A204.1 (cell line): ENCODE measurements at regions not wholly inside any gene's neighbourhood (a gene's known extent, or its start where the extent isn't known, plus 50 kb on each side); places are given as distances from the start of the nearest gene placed in this dataset.
"Not testable (repeated sequence)": the region's sequence is repeated elsewhere in the genome, so short reads cannot be mapped to it uniquely, and the experiment has no call there.

Experiments
- FAIRE-seq: peaks from 2 replicates; lab custom pipeline; 2012; peaks lifted over from hg19 to GRCh38; lab: Jason Lieb, UNC

- FAIRE-seq: no peak
Observed at GRCh38 chr13:69264362-69265334, 843.0 kb upstream of the ATXN8OS start.

GRCh38 chr13:69243366-69243765, 864.3 kb upstream of the ATXN8OS start:
- no peak for FAIRE-seq

- no peak for FAIRE-seq
Observed at GRCh38 chr13:69234171-69234570, 873.5 kb upstream of the ATXN8OS start.

- FAIRE-seq: no peak
Observed at GRCh38 chr13:69226427-69226826, 881.2 kb upstream of the ATXN8OS start.

- FAIRE-seq: not testable (repeated sequence)
Observed at GRCh38 chr13:69221633-69222498, 885.8 kb upstream of the ATXN8OS start.

- no peak for FAIRE-seq
Observed at GRCh38 chr13:69213396-69213795, 894.2 kb upstream of the ATXN8OS start.

GRCh38 chr13:69204620-69205019, 903.0 kb upstream of the ATXN8OS start:
- peak; percentile 53 for FAIRE-seq

- no peak for FAIRE-seq
Observed at GRCh38 chr13:69202996-69203395, 904.6 kb upstream of the ATXN8OS start.

GRCh38 chr13:69199664-69200063, 908.0 kb upstream of the ATXN8OS start:
- no peak for FAIRE-seq

GRCh38 chr13:69198706-69199105, 908.9 kb upstream of the ATXN8OS start:
- no peak for FAIRE-seq

- no peak for FAIRE-seq
Observed at GRCh38 chr13:69194130-69194529, 913.5 kb upstream of the ATXN8OS start.

GRCh38 chr13:69180034-69180433, 927.6 kb upstream of the ATXN8OS start:
- FAIRE-seq: no peak

GRCh38 chr13:69178000-69178399, 929.6 kb upstream of the ATXN8OS start:
- FAIRE-seq: no peak

GRCh38 chr13:69168436-69168835, 939.2 kb upstream of the ATXN8OS start:
- FAIRE-seq: no peak

- no peak for FAIRE-seq
Observed at GRCh38 chr13:69155136-69155535, 952.5 kb upstream of the ATXN8OS start.

GRCh38 chr13:69142101-69142500, 965.5 kb upstream of the ATXN8OS start:
- no peak for FAIRE-seq

GRCh38 chr13:69124996-69125395, 982.6 kb upstream of the ATXN8OS start:
- no peak for FAIRE-seq

- FAIRE-seq: no peak
Observed at GRCh38 chr13:69109891-69110525, 997.6 kb upstream of the ATXN8OS start.

GRCh38 chr13:69108486-69108885, 999.1 kb upstream of the ATXN8OS start:
- no peak for FAIRE-seq

GRCh38 chr13:69107436-69107835, 1000.2 kb upstream of the ATXN8OS start:
- FAIRE-seq: no peak

GRCh38 chr13:69101841-69102240, 1005.8 kb upstream of the ATXN8OS start:
- no peak for FAIRE-seq

GRCh38 chr13:69094485-69094884, 1013.1 kb upstream of the ATXN8OS start:
- no peak for FAIRE-seq
